ENCODE measurements at regions not wholly inside any gene's neighbourhood (a gene's known extent, or its start where the extent isn't known, plus 50 kb on each side); places are given as distances from the start of the nearest gene placed in this dataset.

DNA sequence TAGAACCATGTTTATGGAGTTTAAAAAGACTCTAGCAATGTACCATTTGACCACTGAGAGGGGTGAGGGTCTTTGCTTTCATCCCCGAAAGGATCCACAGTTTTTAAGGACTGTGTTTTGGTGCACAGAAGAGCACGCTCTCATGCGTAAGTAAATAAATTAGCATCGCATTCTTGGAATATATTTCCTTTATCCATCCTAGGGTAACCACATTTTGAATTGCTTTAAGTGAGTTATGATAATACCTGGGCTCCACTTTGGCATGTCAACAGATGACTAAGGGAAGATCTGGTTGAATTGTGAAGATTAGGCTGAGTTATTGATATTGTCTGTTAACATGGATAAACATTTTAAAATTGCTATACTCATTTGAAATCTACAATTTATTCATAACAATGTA, 89.4 kb upstream of the EDIL3 start:
- TF ChIP-seq, protein P1, sequence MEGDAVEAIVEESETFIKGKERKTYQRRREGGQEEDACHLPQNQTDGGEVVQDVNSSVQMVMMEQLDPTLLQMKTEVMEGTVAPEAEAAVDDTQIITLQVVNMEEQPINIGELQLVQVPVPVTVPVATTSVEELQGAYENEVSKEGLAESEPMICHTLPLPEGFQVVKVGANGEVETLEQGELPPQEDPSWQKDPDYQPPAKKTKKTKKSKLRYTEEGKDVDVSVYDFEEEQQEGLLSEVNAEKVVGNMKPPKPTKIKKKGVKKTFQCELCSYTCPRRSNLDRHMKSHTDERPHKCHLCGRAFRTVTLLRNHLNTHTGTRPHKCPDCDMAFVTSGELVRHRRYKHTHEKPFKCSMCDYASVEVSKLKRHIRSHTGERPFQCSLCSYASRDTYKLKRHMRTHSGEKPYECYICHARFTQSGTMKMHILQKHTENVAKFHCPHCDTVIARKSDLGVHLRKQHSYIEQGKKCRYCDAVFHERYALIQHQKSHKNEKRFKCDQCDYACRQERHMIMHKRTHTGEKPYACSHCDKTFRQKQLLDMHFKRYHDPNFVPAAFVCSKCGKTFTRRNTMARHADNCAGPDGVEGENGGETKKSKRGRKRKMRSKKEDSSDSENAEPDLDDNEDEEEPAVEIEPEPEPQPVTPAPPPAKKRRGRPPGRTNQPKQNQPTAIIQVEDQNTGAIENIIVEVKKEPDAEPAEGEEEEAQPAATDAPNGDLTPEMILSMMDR (optimal IDR thresholded peaks at IDR 0.05 in 1 of 3, IDR thresholded peaks at IDR 0.05 in 1 of 3, conservative IDR thresholded peaks at IDR 0.05 in 1 of 3; ENCODE audit: extremely low read depth in 1 of 3, insufficient read depth in 2 of 3, low read length in 3 of 3) = no peak
- TF ChIP-seq EZH2 (IDR thresholded peaks at IDR 0.05; ENCODE audit: low read length) = no peak
